ENCODE measurements at regions not wholly inside any gene's neighbourhood (a gene's known extent, or its start where the extent isn't known, plus 50 kb on each side); places are given as distances from the start of the nearest gene placed in this dataset.

- TF ChIP-seq CSDC2 (CRISPR knock-in tag; IDR thresholded peaks at IDR 0.05) (no peak), POU6F1 (CRISPR knock-in tag; IDR thresholded peaks at IDR 0.05; ENCODE audit: borderline replicate concordance, low read depth) (no peak), ARNTL (CRISPR knock-in tag; IDR thresholded peaks at IDR 0.05; ENCODE audit: borderline replicate concordance, low read depth) (no peak), GLIS3 (CRISPR knock-in tag; IDR thresholded peaks at IDR 0.05) (no peak), OSR1 (CRISPR knock-in tag; IDR thresholded peaks at IDR 0.05) (no peak), ZNF70 (CRISPR knock-in tag; IDR thresholded peaks at IDR 0.05) (no peak), PATZ1 (CRISPR knock-in tag; IDR thresholded peaks at IDR 0.05; ENCODE audit: borderline replicate concordance) (no peak), ZC3H10 (CRISPR knock-in tag; IDR thresholded peaks at IDR 0.05) (no peak)
- no peak for ATAC-seq
These were observed 1007.7 kb downstream of the DSC3 start for GRCh38 chr18:30034818-30035217.

GRCh38 chr18:30016179-30016578 lies 1026.4 kb downstream of the DSC3 start:
- TF ChIP-seq ZC3H10 (CRISPR knock-in tag; IDR thresholded peaks at IDR 0.05) = no peak
- TF ChIP-seq PATZ1 (CRISPR knock-in tag; IDR thresholded peaks at IDR 0.05; ENCODE audit: borderline replicate concordance) = no peak
- no peak for TF ChIP-seq SNAI2 (CRISPR knock-in tag; IDR thresholded peaks at IDR 0.05)
- TF ChIP-seq ESRRG (CRISPR knock-in tag; IDR thresholded peaks at IDR 0.05) = no peak
- no peak for TF ChIP-seq POU6F1 (CRISPR knock-in tag; IDR thresholded peaks at IDR 0.05; ENCODE audit: borderline replicate concordance, low read depth)
- TF ChIP-seq PPARA (CRISPR knock-in tag; IDR thresholded peaks at IDR 0.05; ENCODE audit: borderline replicate concordance) = no peak
- no peak for TF ChIP-seq ZFP3 (CRISPR knock-in tag; IDR thresholded peaks at IDR 0.05)
- TF ChIP-seq GLIS3 (CRISPR knock-in tag; IDR thresholded peaks at IDR 0.05) = no peak
- no peak for TF ChIP-seq ZFP30 (CRISPR knock-in tag; IDR thresholded peaks at IDR 0.05)
- TF ChIP-seq CSRNP3 (CRISPR knock-in tag; IDR thresholded peaks at IDR 0.05) = no peak
- no peak for TF ChIP-seq CREB5 (CRISPR knock-in tag; IDR thresholded peaks at IDR 0.05; ENCODE audit: low read depth)
- no peak for TF ChIP-seq TOX (CRISPR knock-in tag; IDR thresholded peaks at IDR 0.05; ENCODE audit: borderline replicate concordance)
- no peak for TF ChIP-seq ZNF565 (CRISPR knock-in tag; conservative IDR thresholded peaks at IDR 0.05; ENCODE audit: low read depth)
- no peak for TF ChIP-seq BACH2 (CRISPR knock-in tag; IDR thresholded peaks at IDR 0.05; ENCODE audit: borderline replicate concordance)
- TF ChIP-seq ZNF70 (CRISPR knock-in tag; IDR thresholded peaks at IDR 0.05) = no peak
- no peak; the same call in 1 of the 2 replicates for TF ChIP-seq ISL1 (CRISPR knock-in tag; IDR thresholded peaks at IDR 0.05)
- TF ChIP-seq CSDC2 (CRISPR knock-in tag; IDR thresholded peaks at IDR 0.05) = no peak
- TF ChIP-seq TSHZ2 (CRISPR knock-in tag; IDR thresholded peaks at IDR 0.05) = no peak
- no peak for TF ChIP-seq ARNTL (CRISPR knock-in tag; IDR thresholded peaks at IDR 0.05; ENCODE audit: borderline replicate concordance, low read depth)
- ATAC-seq = no peak

All from SK-N-SH treated with all-trans-retinoic acid at 6 μM for 48 hours (cell line).